K562 (cell line): ENCODE measurements at regions not wholly inside any gene's neighbourhood (a gene's known extent, or its start where the extent isn't known, plus 50 kb on each side); places are given as distances from the start of the nearest gene placed in this dataset.

Experiments used
- ATAC-seq: fragments of 200-7000 bp; cut with Tn5 transposase; 3 replicates; pipeline ENCODE4 v1.9.1; 2020; ENCODE audit warnings: moderate library complexity
- BruUV-seq: library from RNA; stranded (reverse); fragments of 400-500 nt; replicated peaks from 2 replicates; lab custom pipeline; 2021; lab: Mats Ljungman, UMichigan
- CTCF ChIA-PET: fragments of 300-600 bp; formaldehyde crosslinking; extraction: SDS; loops from one replicate; lab custom pipeline; 2021; ENCODE audit warnings: low intra/inter-chr PET ratio; lab: Yijun Ruan, JAX
- POLR2A ChIA-PET: fragments of 300-600, 350-650 bp; sonication (Branson Sonifier 250); formaldehyde crosslinking; extraction: SDS; loops from one replicate; lab custom pipeline; 2021; ENCODE audit warnings: antibody characterized with exemption, inconsistent platforms; lab: Yijun Ruan, JAX
- DNase-seq, 4 experiments: peaks; one replicate each; pipeline versions ENCODE4 v3.0.0 to v3.0.0-alpha.2; 2011 to 2018; ENCODE audit warnings: low spot score in 3 of 4, mixed read lengths in 3 of 4; ENCODE audit errors: extremely low read depth in 1 of 4
- FAIRE-seq: peaks from 2 replicates; lab custom pipeline; 2011; peaks lifted over from hg19 to GRCh38; lab: Jason Lieb, UNC
- H2AFZ ChIP-seq: 2 replicates; pipeline ENCODE4 v1.6.0; 2011; ENCODE audit warnings: low read depth, low read length, control low read depth, inconsistent platforms
- H3K27ac ChIP-seq: fragments of 200-600 bp; 3 replicates; pipeline ENCODE4 v1.8.0; 2011; ENCODE audit warnings: low read depth, mild to moderate bottlenecking, control low read depth, inconsistent platforms, low read length, moderate library complexity, mixed read lengths; ENCODE audit errors: extremely low read depth
- H3K27me3 ChIP-seq, 2 experiments: fragments of 300-600 bp in 1 of 2; 2 replicates in 1 of 2; 3 replicates in 1 of 2; pipeline versions ENCODE4 v1.6.0 to v1.8.0; 2011; ENCODE audit warnings: inconsistent platforms in 2 of 2, low read length in 2 of 2, mild to moderate bottlenecking in 1 of 2, mixed read lengths in 1 of 2, moderate library complexity in 1 of 2; ENCODE audit not compliant: control insufficient read depth in 2 of 2, insufficient read depth in 2 of 2
- H3K36me3 ChIP-seq: fragments of 300-600 bp; 3 replicates; pipeline ENCODE4 v1.8.0; 2011; ENCODE audit warnings: mild to moderate bottlenecking, low read length, inconsistent platforms; ENCODE audit not compliant: control insufficient read depth, insufficient read depth
- H3K4me1 ChIP-seq, 2 experiments: fragments of 200-600 bp in 1 of 2; replicated peaks in 1 of 2; 2 replicates in 1 of 2; 3 replicates in 1 of 2; pipeline versions ENCODE4 v1.5.1 to v1.8.0; 2011; ENCODE audit warnings: inconsistent platforms in 2 of 2, low read length in 2 of 2, mild to moderate bottlenecking in 1 of 2, mixed read lengths in 1 of 2, moderate library complexity in 1 of 2; ENCODE audit not compliant: control insufficient read depth in 2 of 2, insufficient read depth in 2 of 2
- H3K4me2 ChIP-seq: 2 replicates; pipeline ENCODE4 v1.6.1; 2011; ENCODE audit warnings: low read length, control low read depth, inconsistent platforms, mixed read lengths; ENCODE audit not compliant: insufficient read depth
- H3K4me3 ChIP-seq: fragments of 200-600 bp; sonication (generic), shearing (Covaris generic); 2 replicates; pipeline ENCODE4 v1.5.1; 2016; ENCODE audit warnings: control low read depth, inconsistent platforms
- H3K79me2 ChIP-seq: fragments of 200-600 bp; 3 replicates; pipeline ENCODE4 v1.8.0; 2011; ENCODE audit warnings: low read length, inconsistent platforms; ENCODE audit not compliant: control insufficient read depth, insufficient read depth
- H3K9ac ChIP-seq, 2 experiments: 2 replicates each; pipeline versions ENCODE4 v1.6.0 to v1.6.1; 2011; ENCODE audit warnings: low read depth in 2 of 2, low read length in 2 of 2, control low read depth in 1 of 2, inconsistent platforms in 1 of 2, mild to moderate bottlenecking in 1 of 2, mixed read lengths in 1 of 2; ENCODE audit not compliant: insufficient read depth in 1 of 2
- H3K9me1 ChIP-seq: one replicate; pipeline ENCODE4 v1.6.0; 2011; ENCODE audit warnings: inconsistent platforms, mild to moderate bottlenecking, low read length, moderate library complexity; ENCODE audit not compliant: control insufficient read depth, insufficient read depth
- H3K9me3 ChIP-seq: replicated peaks from 2 replicates; pipeline ENCODE4 v1.5.1; 2011; ENCODE audit warnings: low read depth, low read length, inconsistent platforms; ENCODE audit not compliant: control insufficient read depth, insufficient read depth
- H4K20me1 ChIP-seq: replicated peaks from 2 replicates; pipeline ENCODE4 v1.6.1; 2011; ENCODE audit warnings: low read length, inconsistent platforms, mixed read lengths; ENCODE audit not compliant: control insufficient read depth, insufficient read depth
- GABPB1 ChIP-seq: sonication (generic); formaldehyde crosslinking; IDR thresholded peaks from 2 replicates; pipeline ENCODE4 v1.8.0; 2022; ENCODE audit warnings: mild to moderate bottlenecking, missing genetic modification reagents
- HOXB6 ChIP-seq: fragments of 250-450 bp; sonication (Bioruptor Pico); IDR thresholded peaks from 2 replicates; pipeline ENCODE4 v1.5.1; 2022; ENCODE audit warnings: mild to moderate bottlenecking, borderline replicate concordance
- PTTG1 ChIP-seq: fragments of 450-650 bp; IDR thresholded peaks from 2 replicates; pipeline ENCODE4 v1.6.1; 2016; ENCODE audit warnings: low read depth, mild to moderate bottlenecking, missing genetic modification characterization, missing compliant biosample characterization
- RUNX1 ChIP-seq: sonication (generic); IDR thresholded peaks from 2 replicates; pipeline ENCODE4 v1.6.1; 2016; ENCODE audit warnings: antibody characterized with exemption, low read depth
- ZNF232 ChIP-seq: sonication (generic); formaldehyde crosslinking; IDR thresholded peaks from 2 replicates; pipeline ENCODE4 v1.8.0; 2022; ENCODE audit warnings: mild to moderate bottlenecking, missing genetic modification reagents
- ZNF24 ChIP-seq: fragments of 450-650 bp; IDR thresholded peaks from 2 replicates; pipeline ENCODE4 v1.6.1; 2016
- WGBS: fragments of 100-300 bp; shearing (Covaris generic); methylation state at CpG from one replicate; pipeline ENCODE4 v1.1.6; 2016; ENCODE audit warnings: low coverage, mixed read lengths; ENCODE audit not compliant: insufficient coverage; ENCODE audit errors: missing lambda C conversion rate; 5-methylcytosine and 5-hydroxymethylcytosine counted together
- in situ Hi-C: fragments of 300-500 bp; cut with MboI; formaldehyde crosslinking; loops from 4 replicates; pipeline ENCODE4 v1.15.0; 2018; ENCODE audit warnings: inconsistent platforms, mixed read lengths
- intact Hi-C: fragments of 100-400 bp; cut with micrococcal nuclease; formaldehyde crosslinking; loops from 2 replicates; pipeline ENCODE4 v1.14.2; 2022
- TF ChIP-seq, protein P1 (sequence below), 2 experiments: fragments of 450-650 bp in 1 of 2; IDR thresholded peaks; 2 replicates each; pipeline ENCODE4 v1.6.1; 2011 to 2017; ENCODE audit warnings: low read depth in 2 of 2, antibody characterized with exemption in 1 of 2, borderline replicate concordance in 1 of 2, low read length in 1 of 2, mild to moderate bottlenecking in 1 of 2, mixed read lengths in 1 of 2; ENCODE audit not compliant: control insufficient read depth in 1 of 2

- TF ChIP-seq, protein P1, sequence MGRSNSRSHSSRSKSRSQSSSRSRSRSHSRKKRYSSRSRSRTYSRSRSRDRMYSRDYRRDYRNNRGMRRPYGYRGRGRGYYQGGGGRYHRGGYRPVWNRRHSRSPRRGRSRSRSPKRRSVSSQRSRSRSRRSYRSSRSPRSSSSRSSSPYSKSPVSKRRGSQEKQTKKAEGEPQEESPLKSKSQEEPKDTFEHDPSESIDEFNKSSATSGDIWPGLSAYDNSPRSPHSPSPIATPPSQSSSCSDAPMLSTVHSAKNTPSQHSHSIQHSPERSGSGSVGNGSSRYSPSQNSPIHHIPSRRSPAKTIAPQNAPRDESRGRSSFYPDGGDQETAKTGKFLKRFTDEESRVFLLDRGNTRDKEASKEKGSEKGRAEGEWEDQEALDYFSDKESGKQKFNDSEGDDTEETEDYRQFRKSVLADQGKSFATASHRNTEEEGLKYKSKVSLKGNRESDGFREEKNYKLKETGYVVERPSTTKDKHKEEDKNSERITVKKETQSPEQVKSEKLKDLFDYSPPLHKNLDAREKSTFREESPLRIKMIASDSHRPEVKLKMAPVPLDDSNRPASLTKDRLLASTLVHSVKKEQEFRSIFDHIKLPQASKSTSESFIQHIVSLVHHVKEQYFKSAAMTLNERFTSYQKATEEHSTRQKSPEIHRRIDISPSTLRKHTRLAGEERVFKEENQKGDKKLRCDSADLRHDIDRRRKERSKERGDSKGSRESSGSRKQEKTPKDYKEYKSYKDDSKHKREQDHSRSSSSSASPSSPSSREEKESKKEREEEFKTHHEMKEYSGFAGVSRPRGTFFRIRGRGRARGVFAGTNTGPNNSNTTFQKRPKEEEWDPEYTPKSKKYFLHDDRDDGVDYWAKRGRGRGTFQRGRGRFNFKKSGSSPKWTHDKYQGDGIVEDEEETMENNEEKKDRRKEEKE (IDR thresholded peaks at IDR 0.05; ENCODE audit: borderline replicate concordance in 1 of 2, control insufficient read depth in 1 of 2, low read depth in 2 of 2, low read length in 1 of 2): no peak
- TF ChIP-seq ZNF232 (CRISPR knock-in tag) (no peak), ZNF24 (no peak), HOXB6 (CRISPR knock-in tag) (no peak)
Observed at GRCh38 chr7:22628112-22628511, 98.9 kb upstream of the IL6 start (continued).

- no peaks in the 10 kb centered on the region for H3K9me1 ChIP-seq
- intact Hi-C loops (no loop called here), in situ Hi-C loops (no loop called here)
- 52% methylated on average over 2 of the region's 2 CpGs for WGBS
- DNase-seq: no peak
- no peaks in the 10 kb centered on the region for H3K27me3 ChIP-seq
- no peak overlapping the region for H3K4me3 ChIP-seq
- TF ChIP-seq PTTG1 (tag): no peak
- TF ChIP-seq RUNX1: no peak
- TF ChIP-seq GABPB1 (CRISPR knock-in tag): no peak
- H3K9me3 ChIP-seq: no peaks in the 10 kb centered on the region
- ATAC-seq: no peak
- H3K4me1 ChIP-seq: no peaks in the 10 kb centered on the region; a peak in 1 of 5 replicates
- H3K9ac ChIP-seq: no peak overlapping the region
- FAIRE-seq: no peak
- H3K36me3 ChIP-seq: peaks cover 5% of the 10 kb centered on the region; the same call in 1 of the 3 replicates
- BruUV-seq: no TSS peak
- no peaks in the 10 kb centered on the region for H4K20me1 ChIP-seq
- H3K27ac ChIP-seq: no peak overlapping the region
- H3K79me2 ChIP-seq: no peaks in the 10 kb centered on the region
- POLR2A ChIA-PET: no interaction called here
- no peak overlapping the region for H3K4me2 ChIP-seq
- no peak overlapping the region for H2AFZ ChIP-seq
- CTCF ChIA-PET: no interaction called here
Observed at GRCh38 chr7:22627136-22627535, 99.9 kb upstream of the IL6 start.
